G401 (cell line): ENCODE measurements at regions not wholly inside any gene's neighbourhood (a gene's known extent, or its start where the extent isn't known, plus 50 kb on each side); places are given as distances from the start of the nearest gene placed in this dataset.

Source experiments
- DNase-seq: peaks from one replicate; pipeline ENCODE4 v3.0.0-alpha.2; 2015; ENCODE audit warnings: low spot score
- in situ Hi-C: cut with HindIII; loops from 2 replicates; pipeline ENCODE4 v1.10.0; 2016; ENCODE audit warnings: low sequenced_read_pairs, mixed read lengths

DNA sequence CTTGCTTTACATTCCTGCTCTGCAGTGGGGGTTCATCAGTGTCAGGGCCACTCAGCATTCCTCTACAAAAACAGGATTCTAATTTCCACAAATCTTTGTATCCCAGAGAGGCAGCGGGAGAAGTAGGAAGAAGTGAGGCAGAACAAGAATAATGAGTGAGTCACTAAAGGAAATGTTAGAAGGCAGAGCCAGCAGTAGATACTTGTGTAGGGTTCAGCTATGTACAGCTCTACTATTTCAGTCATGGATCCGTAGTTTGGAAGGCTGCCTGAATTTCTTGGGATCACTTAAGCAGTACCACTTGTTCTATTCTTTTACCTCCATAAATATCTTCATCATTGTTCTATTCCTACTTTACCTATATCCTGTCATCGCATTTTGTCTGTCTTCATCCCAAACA lies 246.3 kb upstream of the TLE4 start:
- no peak for DNase-seq
- in situ Hi-C loops, result no loop called here

DNA sequence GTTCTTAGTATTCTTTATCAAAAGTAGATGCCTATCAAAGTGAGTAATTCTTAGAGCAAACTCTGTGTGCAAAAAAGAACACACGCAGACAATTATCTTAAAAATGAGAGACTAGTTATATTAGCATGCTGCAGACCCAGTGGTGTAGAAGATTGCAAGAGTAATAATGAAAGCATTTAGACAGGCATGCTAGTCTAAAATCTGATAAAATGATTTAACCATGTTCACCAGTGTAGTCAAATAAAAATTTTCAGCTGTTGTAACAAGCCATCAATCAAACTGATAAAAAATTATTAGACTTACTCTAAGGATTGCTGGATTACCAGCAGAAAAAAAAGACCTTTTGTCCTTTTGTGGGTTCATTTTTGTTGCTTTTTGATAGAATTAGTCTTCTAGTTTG lies 241.9 kb upstream of the TLE4 start:
- no peak for DNase-seq
- in situ Hi-C loops, result no loop called here

DNA sequence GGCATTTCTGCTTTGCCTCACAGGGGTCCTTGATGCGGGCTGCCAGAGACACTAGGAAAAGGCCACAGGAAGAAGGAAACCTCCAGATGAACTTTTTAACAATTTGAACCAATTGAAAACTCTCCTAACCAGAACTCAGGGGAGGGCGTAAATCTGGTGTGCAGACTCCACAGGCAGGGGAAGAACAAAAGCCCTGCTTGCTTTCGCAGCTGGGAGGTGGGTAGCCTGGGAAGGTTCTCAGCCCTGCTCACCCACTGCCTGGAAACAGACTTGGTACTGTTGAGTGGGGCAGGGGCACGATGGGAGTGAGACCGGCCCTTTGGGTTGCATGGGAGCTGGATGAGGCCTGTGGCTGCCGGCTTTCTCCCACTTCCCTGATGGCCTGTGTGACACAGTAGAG lies 237.8 kb upstream of the TLE4 start:
- no peak for DNase-seq
- in situ Hi-C loops, result no loop called here

DNA sequence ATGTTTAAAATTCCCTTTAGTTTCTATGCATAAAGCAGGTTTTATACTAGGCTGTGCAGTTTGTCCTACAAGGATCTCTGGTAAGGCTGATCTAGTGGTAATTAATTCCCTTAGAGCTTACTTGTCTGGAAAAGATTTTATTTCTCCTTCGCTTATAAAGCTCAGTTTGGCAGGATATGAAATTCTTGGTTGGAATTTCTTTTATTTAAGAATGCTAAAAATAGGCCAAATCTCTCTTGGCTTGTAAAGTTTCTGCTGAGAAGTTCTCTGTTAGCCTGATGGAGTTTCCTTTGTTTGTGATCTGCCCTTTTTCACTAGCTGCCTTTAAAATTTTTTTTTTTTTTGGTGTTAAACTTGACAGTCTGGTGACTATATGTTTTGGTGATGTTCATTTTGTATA lies 237.1 kb upstream of the TLE4 start:
- DNase-seq, result no peak
- in situ Hi-C loops, result no loop called here

DNA sequence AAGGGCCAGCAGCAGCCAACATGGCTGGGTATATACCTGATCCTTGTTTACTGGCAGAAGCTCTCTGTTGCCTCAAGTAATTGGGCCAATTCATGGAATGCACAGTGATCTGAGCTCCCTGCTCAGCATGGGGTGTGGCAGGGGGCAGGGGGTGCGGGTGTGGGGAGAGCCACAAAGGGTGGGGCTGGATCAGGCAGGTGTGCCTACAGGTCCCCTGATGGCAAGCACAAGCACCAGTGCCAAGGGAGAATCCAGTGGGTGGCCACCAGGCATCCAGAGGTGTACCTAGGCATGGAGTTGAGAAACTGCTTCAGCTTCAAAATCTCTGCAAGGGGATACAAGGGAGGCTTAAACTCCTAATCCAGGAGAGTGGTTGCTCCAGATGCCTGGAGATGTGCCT lies 235.8 kb upstream of the TLE4 start:
- in situ Hi-C loops, result no loop called here
- DNase-seq, result no peak

DNA sequence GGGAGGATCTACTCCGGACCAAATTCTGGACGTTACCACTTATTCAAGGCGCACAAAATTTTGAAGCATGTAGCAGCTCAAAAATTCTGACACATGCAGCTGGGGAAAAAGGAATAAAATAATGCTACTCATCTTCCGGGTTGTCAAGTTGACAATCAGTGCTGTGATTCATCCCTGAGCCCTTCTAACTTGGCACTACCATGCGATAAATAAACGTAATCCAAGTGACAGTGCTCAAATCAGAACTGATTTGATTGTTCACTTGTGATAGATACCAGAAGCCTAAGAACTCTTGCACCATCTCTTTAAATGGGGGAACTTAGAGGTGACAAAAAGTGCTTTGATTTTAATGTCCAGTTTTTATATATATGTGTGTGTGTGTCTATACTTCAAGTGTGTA lies 230.2 kb upstream of the TLE4 start:
- in situ Hi-C loops, result no loop called here
- no peak for DNase-seq

DNA sequence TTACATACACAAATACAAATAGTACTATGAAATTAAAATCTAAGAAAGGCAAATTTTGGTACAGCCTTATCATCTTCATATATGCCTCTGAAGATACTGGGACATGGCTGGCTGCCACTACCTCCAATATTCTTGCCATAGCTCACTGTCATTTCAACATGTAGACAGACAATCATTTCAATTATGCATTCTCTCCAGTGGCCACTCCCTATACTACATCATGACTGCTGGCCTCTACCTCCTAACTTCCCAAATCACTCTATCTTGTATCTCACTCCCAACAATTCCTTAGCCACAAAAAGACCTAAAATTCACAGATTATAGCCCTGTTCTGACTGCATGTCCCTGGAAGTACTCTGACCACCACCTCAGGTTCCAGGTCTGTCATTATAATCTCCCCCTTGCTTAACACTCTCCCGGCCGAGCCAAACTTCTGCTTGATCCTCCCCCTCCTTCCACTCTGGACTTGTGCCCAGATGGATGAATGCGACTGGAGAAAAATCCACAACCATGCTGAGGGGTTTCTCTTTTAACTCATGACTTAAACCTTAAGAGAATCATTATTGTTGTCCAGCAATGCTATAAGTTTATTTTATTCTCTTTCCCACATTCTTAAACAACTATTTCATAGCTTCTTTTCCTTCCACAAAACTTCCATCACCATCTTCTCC lies 225.3 kb upstream of the TLE4 start:
- no peak for DNase-seq
- in situ Hi-C loops, result no loop called here

DNA sequence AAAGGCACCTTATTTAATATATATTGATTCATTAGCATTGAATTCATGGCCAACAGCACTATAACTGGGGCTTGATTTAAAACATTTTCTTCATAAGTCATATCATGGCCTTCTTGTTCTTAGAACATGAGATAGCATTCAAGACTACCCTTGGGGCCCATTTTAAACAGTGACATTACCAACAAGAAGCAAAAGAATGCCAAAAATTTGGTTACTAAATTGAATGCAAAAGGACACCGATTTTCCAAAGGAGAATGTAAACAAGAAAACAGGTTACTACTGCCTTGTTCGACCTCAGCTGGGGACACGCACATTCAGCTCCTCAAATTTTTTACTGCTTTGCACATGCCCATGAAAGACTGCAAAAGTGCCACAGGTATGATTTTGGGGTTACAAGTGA lies 219.4 kb upstream of the TLE4 start:
- in situ Hi-C loops, result no loop called here
- DNase-seq, result no peak

DNA sequence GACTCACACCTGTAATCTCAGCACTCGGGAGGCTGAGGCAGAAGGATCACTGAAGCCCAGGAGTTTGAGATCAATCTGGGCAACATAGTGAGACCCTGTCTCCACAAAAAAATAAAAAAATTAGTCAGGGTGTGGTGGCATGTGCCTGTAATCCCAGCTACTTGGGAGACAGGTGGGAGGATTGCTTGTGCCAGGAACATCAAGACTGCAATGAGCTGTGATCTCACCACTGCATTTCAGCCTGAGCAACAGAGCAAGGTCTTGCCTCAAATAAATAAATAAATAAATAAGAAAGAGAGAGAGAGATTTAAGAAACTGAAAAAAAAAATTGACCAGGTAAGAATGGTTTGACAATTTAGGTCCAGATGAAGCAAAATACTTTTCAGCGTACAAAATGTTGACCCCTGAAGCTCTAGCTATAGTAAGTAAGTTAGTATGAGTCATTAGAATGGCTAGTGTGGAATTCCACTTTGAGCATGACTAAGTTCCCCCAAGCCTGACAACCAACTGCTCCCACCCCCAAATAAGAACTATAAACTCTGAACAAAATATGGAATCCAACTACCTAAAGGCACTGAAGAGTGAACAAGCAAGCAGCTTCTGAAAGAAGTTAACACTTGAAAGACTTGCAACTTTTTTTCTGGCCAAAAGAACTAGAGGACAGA lies 217.8 kb upstream of the TLE4 start:
- DNase-seq, result no peak
- in situ Hi-C loops, result no loop called here

DNA sequence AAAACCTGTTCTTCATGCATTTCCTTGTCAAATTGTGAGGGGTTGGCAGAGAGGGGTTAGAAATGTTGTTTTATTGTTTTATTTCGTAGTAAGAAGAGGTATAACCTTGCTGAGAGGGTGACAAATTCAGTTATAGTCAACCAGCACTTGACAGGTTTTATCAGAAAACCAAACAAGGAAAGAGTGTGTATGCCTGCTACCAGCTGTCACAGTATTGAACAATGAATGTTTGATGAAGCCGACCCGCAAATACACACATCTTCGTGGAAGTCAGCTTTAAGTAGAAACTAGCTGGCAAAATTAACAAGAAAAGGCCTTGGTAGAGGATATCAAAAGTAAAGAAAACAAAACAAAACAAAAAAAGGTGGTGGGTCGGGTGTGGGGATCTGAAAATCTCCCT lies 214.6 kb upstream of the TLE4 start:
- in situ Hi-C loops, result no loop called here
- no peak for DNase-seq

DNA sequence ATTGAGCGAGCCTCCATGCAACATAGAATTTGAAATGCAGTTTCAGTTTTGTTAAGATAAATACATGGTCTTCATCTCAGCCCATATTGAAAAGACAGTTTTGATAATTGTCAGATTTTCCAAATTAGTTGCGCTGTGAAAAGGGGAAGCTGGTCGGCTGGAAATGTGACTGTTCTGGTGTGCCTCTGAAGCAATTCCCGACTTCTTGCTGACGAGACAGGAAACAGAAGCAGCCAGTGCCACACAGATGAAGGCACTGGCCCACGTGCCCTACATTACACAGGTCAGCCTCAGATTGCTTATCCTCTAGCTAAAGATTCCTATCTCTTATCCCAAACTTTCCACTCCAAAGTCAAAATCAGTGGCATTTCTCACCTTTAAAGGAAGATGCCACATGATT lies 214.1 kb upstream of the TLE4 start:
- no peak for DNase-seq
- in situ Hi-C loops, result no loop called here

DNA sequence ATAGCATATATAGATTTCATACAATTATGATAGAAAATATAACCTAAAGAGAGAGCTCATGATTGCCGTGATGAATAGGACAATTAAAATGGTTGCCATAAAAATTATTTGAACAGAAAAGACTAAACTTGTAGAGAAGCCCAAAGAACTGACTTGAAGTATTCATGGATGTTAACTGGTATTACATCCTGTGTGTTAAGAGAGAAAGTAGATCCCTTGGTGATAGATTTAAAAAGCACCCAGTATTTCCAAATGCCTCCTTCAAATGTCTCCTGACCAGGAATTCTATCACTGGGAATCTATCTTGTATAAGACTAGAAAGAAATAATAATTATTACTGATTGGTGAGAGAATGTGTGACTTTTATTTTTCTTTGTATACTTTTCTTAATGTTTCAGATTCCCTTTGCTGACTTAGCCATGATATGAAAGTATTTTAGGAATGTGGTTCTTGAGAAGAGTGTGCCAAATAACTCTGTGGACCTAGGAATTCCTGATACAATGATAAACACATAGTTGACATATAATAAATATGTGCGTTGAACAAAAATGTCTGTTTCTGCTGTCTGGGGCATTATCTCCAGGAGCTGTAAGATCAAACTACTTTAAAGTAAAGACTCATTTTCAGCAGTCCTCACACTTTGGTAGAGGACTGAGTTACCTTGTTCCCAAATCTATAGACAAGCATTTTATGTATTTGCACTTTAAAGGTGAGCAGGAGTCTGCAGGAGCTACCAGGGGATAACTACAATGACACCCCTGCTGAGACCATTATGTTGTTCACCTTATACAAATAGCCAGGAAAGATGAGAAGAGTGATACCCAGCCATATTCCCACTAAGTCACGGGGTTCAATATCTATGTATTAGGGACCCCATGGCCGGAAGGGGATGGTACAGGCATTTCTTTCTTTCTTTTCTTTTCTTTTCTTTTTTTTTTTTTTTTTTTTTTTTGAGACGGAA lies 211.1 kb upstream of the TLE4 start:
- no peak for DNase-seq
- in situ Hi-C loops, result no loop called here

DNA sequence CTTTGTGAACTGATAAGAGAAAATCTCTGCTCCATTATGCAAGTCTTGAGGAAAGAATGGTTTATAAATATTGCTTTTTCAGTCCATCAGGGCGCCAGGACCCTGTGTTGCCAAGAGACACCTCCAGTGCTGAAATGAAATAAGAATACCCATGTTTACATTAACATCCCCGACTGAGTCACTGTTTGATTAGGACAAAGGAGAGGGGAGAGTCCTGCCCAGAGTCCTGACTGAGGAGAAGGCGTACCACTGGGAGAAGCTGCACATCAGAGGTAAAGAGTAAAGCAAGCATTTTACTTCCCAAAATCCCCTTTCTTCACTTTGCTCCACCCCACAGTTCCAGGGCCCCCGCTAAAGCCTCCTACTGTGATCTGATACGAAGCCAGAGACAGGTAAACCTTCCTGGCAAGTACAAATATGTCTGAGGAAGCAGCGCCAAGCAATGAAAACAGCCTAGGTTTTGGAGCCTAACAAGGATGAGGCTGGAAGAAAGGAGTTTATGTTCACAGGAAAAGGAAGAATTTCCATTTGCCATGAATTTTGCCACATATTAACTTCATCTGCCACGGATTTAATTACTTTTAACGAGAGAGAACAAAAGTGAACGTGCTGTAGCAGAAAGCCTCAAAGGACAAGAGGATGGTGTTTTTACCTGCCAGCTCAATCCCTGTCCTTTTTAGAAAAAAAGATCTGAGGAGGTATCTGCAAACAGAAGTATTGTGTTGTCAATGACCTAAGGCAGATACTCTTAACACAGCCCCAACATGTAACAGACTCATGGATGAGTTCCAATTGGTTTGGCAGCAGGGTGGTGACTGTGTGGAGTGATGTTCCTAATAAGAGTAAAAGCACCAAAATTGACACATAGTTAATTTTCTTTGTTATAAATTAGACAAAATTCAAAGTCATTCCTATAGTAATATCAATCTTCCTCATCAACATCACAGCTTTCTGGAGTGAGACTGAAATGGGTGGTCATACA lies 209.4 kb upstream of the TLE4 start:
- no peak for DNase-seq
- in situ Hi-C loops, result no loop called here

DNA sequence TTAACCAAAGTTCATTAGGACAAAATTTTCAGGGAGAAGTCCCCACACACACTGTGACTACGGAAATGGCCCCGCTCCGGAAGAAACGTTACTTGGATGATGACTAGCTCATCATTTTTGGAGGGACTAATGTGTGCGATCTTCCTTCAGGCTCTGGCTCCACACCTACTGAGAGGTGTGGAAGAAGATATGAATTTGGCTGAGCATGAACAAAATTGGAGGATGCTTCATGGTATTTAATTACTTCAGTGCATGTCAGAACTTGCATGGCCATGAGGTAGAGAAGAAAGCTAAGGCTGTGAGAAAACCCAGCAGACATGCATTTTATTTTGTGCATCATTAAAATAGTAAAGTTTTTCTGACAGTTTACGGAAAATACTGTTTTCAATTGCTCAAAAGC lies 202.1 kb upstream of the TLE4 start:
- in situ Hi-C loops, result no loop called here
- no peak for DNase-seq

DNA sequence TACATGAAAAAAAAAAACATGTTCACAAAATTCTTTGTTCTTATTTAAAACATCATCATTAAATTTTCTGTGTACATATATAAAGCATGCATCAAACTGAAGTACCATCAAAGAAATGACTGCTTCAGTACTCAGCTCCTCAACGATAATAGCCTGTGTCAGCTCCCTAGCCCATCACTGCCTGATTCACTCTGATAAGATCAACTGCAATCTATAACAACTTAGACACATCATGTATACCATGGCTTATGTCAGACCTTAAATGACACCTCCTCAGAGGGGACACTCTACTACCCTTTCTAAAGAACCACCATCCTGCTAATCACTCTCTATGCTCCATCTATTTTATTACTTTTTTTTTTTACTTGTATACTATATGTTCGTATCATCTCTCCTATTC lies 200.5 kb upstream of the TLE4 start:
- in situ Hi-C loops, result no loop called here
- DNase-seq, result no peak

DNA sequence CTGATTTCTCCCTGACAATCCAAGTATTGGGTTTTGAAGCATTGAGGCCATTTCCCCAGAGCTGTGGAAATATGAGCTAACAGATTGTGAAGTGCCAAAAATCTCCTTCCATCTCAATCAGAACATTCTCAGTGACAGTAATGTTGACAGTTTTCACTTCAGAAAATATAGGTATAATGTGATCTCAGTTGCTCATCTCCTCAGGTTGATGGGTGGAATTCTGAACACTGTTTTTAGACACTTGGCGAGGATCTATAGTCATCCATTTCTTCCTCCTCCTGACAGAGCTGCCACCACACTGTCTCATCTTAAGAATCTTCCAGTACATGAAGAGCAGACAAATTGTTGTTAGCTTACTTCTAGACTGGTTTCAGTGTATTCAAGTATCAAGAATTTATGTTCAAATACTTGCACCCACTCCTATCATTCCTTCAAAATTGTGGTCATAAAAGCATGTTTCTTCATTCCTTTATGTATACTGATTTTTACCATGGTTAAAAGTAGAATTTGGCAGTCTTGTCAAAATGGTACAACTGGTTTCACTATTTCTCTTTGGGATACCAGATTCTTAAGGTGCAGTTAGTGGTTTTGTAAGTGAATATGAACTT lies 199.7 kb upstream of the TLE4 start:
- no peak for DNase-seq
- in situ Hi-C loops, result no loop called here

DNA sequence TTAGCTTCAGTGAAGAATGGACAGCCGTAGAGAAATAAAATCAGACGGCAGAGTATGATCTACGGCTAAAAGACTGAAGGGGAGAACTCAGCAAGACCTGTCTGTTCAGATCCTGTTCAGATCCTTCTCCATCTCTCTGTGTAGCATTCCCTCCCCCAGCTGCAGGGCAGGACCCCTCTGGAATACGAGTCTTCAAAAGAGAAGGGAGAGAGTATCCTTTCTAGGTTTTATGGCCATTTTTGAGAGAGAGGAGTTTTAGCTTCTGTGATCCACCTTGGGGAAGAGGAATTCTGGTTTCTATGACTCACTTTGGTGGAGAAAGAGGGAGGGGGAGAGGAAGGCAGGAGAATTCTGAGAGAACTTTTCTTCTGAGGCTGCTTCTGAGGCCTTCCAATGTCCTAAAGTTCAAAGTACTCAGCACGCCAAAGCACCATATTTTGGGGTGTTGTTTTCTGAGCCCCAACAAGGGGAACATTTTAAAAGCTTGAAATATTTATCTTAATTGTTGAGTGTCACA lies 194.4 kb upstream of the TLE4 start:
- no peak for DNase-seq

DNA sequence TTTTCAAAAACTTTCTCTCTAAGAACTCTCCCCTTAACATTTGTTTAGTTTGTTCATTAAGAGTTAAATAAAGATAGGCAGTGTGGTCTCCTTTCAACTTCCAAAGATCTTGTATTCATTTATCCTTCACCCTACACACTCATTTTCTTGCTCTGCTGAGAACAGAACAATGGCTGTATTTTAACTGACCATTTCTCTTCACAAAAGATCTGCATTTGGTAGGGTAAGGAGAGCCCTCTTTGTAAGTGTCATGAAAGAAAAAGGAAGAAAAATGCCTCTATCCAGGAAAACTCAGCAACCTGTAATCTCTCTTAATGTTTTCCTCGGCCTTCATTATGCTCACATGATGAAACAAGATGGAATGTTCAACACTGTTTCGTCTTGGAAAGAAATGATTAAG lies 193.7 kb upstream of the TLE4 start:
- in situ Hi-C loops, result no loop called here
- DNase-seq, result no peak

More for the DNA sequence above, 194.4 kb upstream of the TLE4 start:
- in situ Hi-C loops, result no loop called here

DNA sequence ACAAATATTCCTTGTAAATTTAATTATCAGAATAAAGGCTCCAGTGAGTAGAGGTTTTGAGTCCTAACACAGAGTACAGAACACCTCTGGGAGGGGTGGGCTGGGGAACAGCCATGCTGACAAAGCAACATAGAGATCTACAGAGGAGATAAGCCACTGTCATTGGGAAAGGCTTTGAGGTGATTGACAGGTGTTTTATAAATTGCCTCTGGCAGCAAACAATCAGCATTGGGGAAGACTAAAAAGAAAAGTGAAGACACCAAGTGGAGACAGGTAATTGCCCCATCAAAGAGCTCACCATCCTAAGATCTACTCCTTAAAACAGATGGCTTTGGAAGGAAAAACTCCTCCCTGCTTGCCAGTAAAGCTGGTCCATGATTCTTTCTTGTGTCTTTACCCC lies 189.7 kb upstream of the TLE4 start:
- in situ Hi-C loops, result no loop called here
- no peak for DNase-seq
